ENCODE measurements at regions not wholly inside any gene's neighbourhood (a gene's known extent, or its start where the extent isn't known, plus 50 kb on each side); places are given as distances from the start of the nearest gene placed in this dataset.

- ChIA-PET POLR2A (no interaction called here), CTCF (no interaction called here)
- H3K4me3 ChIP-seq (ENCODE audit: low read depth, low read length) = no peak overlapping the region
- no peak for DNase-seq (ENCODE audit: low read depth, low spot score)
- TF ChIP-seq, protein P1, sequence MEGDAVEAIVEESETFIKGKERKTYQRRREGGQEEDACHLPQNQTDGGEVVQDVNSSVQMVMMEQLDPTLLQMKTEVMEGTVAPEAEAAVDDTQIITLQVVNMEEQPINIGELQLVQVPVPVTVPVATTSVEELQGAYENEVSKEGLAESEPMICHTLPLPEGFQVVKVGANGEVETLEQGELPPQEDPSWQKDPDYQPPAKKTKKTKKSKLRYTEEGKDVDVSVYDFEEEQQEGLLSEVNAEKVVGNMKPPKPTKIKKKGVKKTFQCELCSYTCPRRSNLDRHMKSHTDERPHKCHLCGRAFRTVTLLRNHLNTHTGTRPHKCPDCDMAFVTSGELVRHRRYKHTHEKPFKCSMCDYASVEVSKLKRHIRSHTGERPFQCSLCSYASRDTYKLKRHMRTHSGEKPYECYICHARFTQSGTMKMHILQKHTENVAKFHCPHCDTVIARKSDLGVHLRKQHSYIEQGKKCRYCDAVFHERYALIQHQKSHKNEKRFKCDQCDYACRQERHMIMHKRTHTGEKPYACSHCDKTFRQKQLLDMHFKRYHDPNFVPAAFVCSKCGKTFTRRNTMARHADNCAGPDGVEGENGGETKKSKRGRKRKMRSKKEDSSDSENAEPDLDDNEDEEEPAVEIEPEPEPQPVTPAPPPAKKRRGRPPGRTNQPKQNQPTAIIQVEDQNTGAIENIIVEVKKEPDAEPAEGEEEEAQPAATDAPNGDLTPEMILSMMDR (IDR thresholded peaks at IDR 0.05; ENCODE audit: insufficient read depth, low read length, missing control alignments) = no peak
These were observed 349.0 kb downstream of the CTTN start for GRCh38 chr11:70747285-70747684.

DNA sequence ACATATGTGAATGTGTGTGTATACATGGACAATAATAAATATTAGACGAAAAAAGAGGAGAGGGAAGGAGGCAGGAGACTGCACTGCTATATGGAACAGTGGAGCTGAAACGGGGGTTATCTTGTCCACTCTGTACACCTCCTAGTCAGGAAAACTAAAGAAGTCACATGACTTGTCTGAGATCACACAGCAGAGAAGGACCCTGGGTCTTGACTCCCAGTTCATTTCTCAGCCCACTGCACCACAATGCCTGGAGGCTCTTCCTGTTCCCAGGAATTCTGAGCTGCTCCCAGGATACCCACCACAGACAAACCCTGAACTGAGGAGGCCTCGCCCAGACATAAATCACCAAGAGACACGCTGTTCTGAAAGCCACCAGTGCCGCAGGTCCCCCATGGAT lies 349.6 kb downstream of the CTTN start:
- CTCF ChIA-PET = no interaction called here
- TF ChIP-seq, protein P1 (IDR thresholded peaks at IDR 0.05; ENCODE audit: insufficient read depth, low read length, missing control alignments) = no peak
- POLR2A ChIA-PET = no interaction called here
- DNase-seq (ENCODE audit: low read depth, low spot score) = no peak
- H3K4me3 ChIP-seq (ENCODE audit: low read depth, low read length) = no peak overlapping the region

GRCh38 chr11:70751142-70751734 lies 352.9 kb downstream of the CTTN start:
- no peak overlapping the region for H3K4me3 ChIP-seq (ENCODE audit: low read depth, low read length)
- CTCF ChIA-PET = interaction anchor here (1.3 to 1.6 kb wide), 2 partner anchors 283 to 285 kb away, joined by 3 to 4 read pairs; no protein-coding TSS in a partner anchor
- POLR2A ChIA-PET = no interaction called here
- DNase-seq (ENCODE audit: low read depth, low spot score) = no peak
- TF ChIP-seq, protein P1 (IDR thresholded peaks at IDR 0.05; ENCODE audit: insufficient read depth, low read length, missing control alignments) = no peak

DNA sequence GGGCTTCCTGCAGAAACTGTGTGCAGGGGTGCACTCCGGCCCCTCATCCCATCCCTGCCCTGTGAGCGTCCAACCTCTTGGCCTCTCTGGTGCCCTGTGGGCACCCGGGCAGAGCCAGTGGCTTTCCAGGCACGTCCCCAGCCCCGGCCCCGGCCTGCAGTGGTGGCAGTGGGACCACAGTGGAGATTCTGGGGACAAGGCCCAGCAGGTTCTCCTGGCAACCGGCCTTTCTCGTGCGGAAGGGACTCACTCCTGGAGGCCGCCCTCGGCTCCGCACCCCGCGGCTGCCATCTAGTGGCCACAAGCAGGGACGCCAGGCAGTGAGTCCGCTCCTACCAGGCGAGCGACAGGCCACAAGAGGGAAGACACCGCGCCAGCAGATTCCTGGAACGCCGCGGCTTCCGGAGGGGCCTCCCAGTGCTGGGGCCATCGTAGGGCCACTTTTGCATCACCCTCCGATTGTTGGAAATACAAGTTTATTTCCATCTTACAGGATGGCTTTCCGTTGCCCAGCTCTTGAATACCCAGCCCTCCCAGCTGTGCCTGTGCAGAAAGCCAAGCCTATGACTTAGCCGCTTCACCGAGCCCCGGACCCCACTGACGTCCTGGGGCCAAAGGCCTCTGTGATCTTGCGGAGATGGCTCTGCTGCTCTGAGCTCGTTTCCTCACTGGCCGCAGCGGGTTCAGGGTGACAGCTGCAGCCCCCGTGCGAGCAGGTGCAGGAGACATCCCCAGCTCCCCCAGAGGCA lies 357.3 kb downstream of the CTTN start:
- no peak for DNase-seq (ENCODE audit: low read depth, low spot score)
- TF ChIP-seq, protein P1 (IDR thresholded peaks at IDR 0.05; ENCODE audit: insufficient read depth, low read length, missing control alignments) = peak; percentile 99
- CTCF ChIA-PET = interaction anchor here (0.7 to 3.8 kb wide), 8 partner anchors 8 to 293 kb away, joined by 3 to 35 read pairs (median 3); no protein-coding TSS in a partner anchor
- POLR2A ChIA-PET = no interaction called here
- no peak overlapping the region for H3K4me3 ChIP-seq (ENCODE audit: low read depth, low read length)

- ChIA-PET POLR2A (no interaction called here), CTCF (interaction anchor here (0.7 to 3.8 kb wide), 8 partner anchors 8 to 294 kb away, joined by 3 to 35 read pairs (median 3); no protein-coding TSS in a partner anchor)
- no peak for DNase-seq (ENCODE audit: low read depth, low spot score)
- no peak overlapping the region for H3K4me3 ChIP-seq (ENCODE audit: low read depth, low read length)
- TF ChIP-seq, protein P1 (IDR thresholded peaks at IDR 0.05; ENCODE audit: insufficient read depth, low read length, missing control alignments) = no peak
These were observed 358.0 kb downstream of the CTTN start for GRCh38 chr11:70756341-70756740.

GRCh38 chr11:70756756-70757155 lies 358.4 kb downstream of the CTTN start:
- H3K4me3 ChIP-seq (ENCODE audit: low read depth, low read length) = no peak overlapping the region
- TF ChIP-seq, protein P1 (IDR thresholded peaks at IDR 0.05; ENCODE audit: insufficient read depth, low read length, missing control alignments) = no peak
- POLR2A ChIA-PET = no interaction called here
- CTCF ChIA-PET = interaction anchor here (0.8 to 3.8 kb wide), 2 partner anchors 289 to 291 kb away, joined by 3 to 35 read pairs; no protein-coding TSS in a partner anchor
- DNase-seq (ENCODE audit: low read depth, low spot score) = no peak

Data from AG04449 (cell line).